Left renal pelvis (tissue), 4 donors: ENCODE measurements at regions not wholly inside any gene's neighbourhood (a gene's known extent, or its start where the extent isn't known, plus 50 kb on each side); places are given as distances from the start of the nearest gene placed in this dataset.

Experiments
- DNase-seq, 4 donors: peaks; one replicate each; pipeline ENCODE4 v3.0.0-alpha.2; 2013; ENCODE audit warnings: low read depth in 4 of 4, low spot score in 3 of 4

- DNase-seq: no peak
Measured at GRCh38 chr18:75644871-75645270, 217.4 kb upstream of the SMIM21 start.

- no peak for DNase-seq
Measured at GRCh38 chr18:75643083-75643482, 215.6 kb upstream of the SMIM21 start.

GRCh38 chr18:75639472-75639831 lies 211.9 kb upstream of the SMIM21 start:
- DNase-seq: no peak

GRCh38 chr18:75638776-75639471 lies 211.4 kb upstream of the SMIM21 start:
- peak in 1 of 4 donors; percentile 18 for DNase-seq

GRCh38 chr18:75638223-75638775 lies 210.8 kb upstream of the SMIM21 start:
- DNase-seq: peak in 1 of 4 donors; percentile 1

GRCh38 chr18:75635096-75635495 lies 207.6 kb upstream of the SMIM21 start:
- no peak for DNase-seq

- DNase-seq: no peak
Measured at GRCh38 chr18:75625966-75626365, 198.5 kb upstream of the SMIM21 start.

- no peak for DNase-seq
Measured at GRCh38 chr18:75624869-75625268, 197.4 kb upstream of the SMIM21 start.

- no peak for DNase-seq
Measured at GRCh38 chr18:75621818-75622217, 194.3 kb upstream of the SMIM21 start.

GRCh38 chr18:75618146-75618545 lies 190.6 kb upstream of the SMIM21 start:
- no peak for DNase-seq

GRCh38 chr18:75612456-75612855 lies 185.0 kb upstream of the SMIM21 start:
- peak; percentile 6 to 19 (median 9) for DNase-seq

GRCh38 chr18:75607701-75608100 lies 180.2 kb upstream of the SMIM21 start:
- no peak for DNase-seq

- DNase-seq: no peak
Measured at GRCh38 chr18:75592527-75592926, 165.0 kb upstream of the SMIM21 start.

- no peak for DNase-seq
Measured at GRCh38 chr18:75588412-75588811, 160.9 kb upstream of the SMIM21 start.

GRCh38 chr18:75587131-75587530 lies 159.6 kb upstream of the SMIM21 start:
- DNase-seq: no peak

- no peak for DNase-seq
Measured at GRCh38 chr18:75586130-75586889, 158.8 kb upstream of the SMIM21 start.

GRCh38 chr18:75582940-75583339 lies 155.4 kb upstream of the SMIM21 start:
- DNase-seq: no peak

GRCh38 chr18:75582406-75582821 lies 154.9 kb upstream of the SMIM21 start:
- no peak for DNase-seq

- no peak for DNase-seq
Measured at GRCh38 chr18:75581336-75582131, 154.0 kb upstream of the SMIM21 start.

GRCh38 chr18:75574187-75574586 lies 146.7 kb upstream of the SMIM21 start:
- no peak for DNase-seq

- DNase-seq: no peak
Measured at GRCh38 chr18:75563150-75563549, 135.6 kb upstream of the SMIM21 start.
